ENCODE measurements at regions not wholly inside any gene's neighbourhood (a gene's known extent, or its start where the extent isn't known, plus 50 kb on each side); places are given as distances from the start of the nearest gene placed in this dataset.

GRCh38 chr2:185643434-185643833 lies 95.2 kb upstream of the FSIP2 start:
- TF ChIP-seq FOXP4 (CRISPR knock-in tag; IDR thresholded peaks at IDR 0.05), result no peak
- no peak for TF ChIP-seq FOXP1 (CRISPR knock-in tag; IDR thresholded peaks at IDR 0.05; ENCODE audit: borderline replicate concordance)
- TF ChIP-seq CBFB (CRISPR knock-in tag; IDR thresholded peaks at IDR 0.05; ENCODE audit: low read depth), result no peak
- no peak for TF ChIP-seq ETV6 (CRISPR knock-in tag; IDR thresholded peaks at IDR 0.05)
- TF ChIP-seq CTCF (IDR thresholded peaks at IDR 0.05), result no peak
- TF ChIP-seq E2F4 (CRISPR knock-in tag; IDR thresholded peaks at IDR 0.05; ENCODE audit: borderline replicate concordance, low read depth), result no peak
